ENCODE measurements at regions not wholly inside any gene's neighbourhood (a gene's known extent, or its start where the extent isn't known, plus 50 kb on each side); places are given as distances from the start of the nearest gene placed in this dataset.

GRCh38 chr12:85695097-85695715 is 141.0 kb downstream of the RASSF9 start:
- ChIA-PET CTCF (no interaction called here), POLR2A (no interaction called here)
- Histone ChIP-seq H3K4me3 (ENCODE audit: low read depth, low read length) (no peak overlapping the region), H3K27me3 (ENCODE audit: control insufficient read depth, insufficient read depth, low read length) (no peaks in the 10 kb centered on the region), H3K9me3 (ENCODE audit: control insufficient read depth, insufficient read depth, low read length) (no peaks in the 10 kb centered on the region), H3K27ac (ENCODE audit: low read depth, low read length) (no peak overlapping the region)
- no peak for TF ChIP-seq CTCF (IDR thresholded peaks at IDR 0.05; ENCODE audit: low read depth, low read length)
- no peak for DNase-seq (ENCODE audit: low read depth, low spot score)

- POLR2A ChIA-PET: no interaction called here
- CTCF ChIA-PET: no interaction called here
- DNase-seq (ENCODE audit: low read depth, low spot score): no peak
- no peak overlapping the region for H3K27ac ChIP-seq (ENCODE audit: low read depth, low read length)
- no peak for TF ChIP-seq CTCF (IDR thresholded peaks at IDR 0.05; ENCODE audit: low read depth, low read length)
- H3K4me3 ChIP-seq (ENCODE audit: low read depth, low read length): no peak overlapping the region
- H3K9me3 ChIP-seq (ENCODE audit: control insufficient read depth, insufficient read depth, low read length): no peaks in the 10 kb centered on the region
- H3K27me3 ChIP-seq (ENCODE audit: control insufficient read depth, insufficient read depth, low read length): no peaks in the 10 kb centered on the region
Measured at GRCh38 chr12:85697003-85697402, 139.2 kb downstream of the RASSF9 start.

- H3K27me3 ChIP-seq (ENCODE audit: control insufficient read depth, insufficient read depth, low read length): no peaks in the 10 kb centered on the region
- CTCF ChIA-PET: no interaction called here
- H3K9me3 ChIP-seq (ENCODE audit: control insufficient read depth, insufficient read depth, low read length): no peaks in the 10 kb centered on the region
- DNase-seq (ENCODE audit: low read depth, low spot score): no peak
- POLR2A ChIA-PET: no interaction called here
- no peak overlapping the region for H3K4me3 ChIP-seq (ENCODE audit: low read depth, low read length)
- no peak overlapping the region for H3K27ac ChIP-seq (ENCODE audit: low read depth, low read length)
- TF ChIP-seq CTCF (IDR thresholded peaks at IDR 0.05; ENCODE audit: low read depth, low read length): no peak
Measured at GRCh38 chr12:85698937-85699336, 137.3 kb downstream of the RASSF9 start.

GRCh38 chr12:85708775-85709174 is 127.4 kb downstream of the RASSF9 start:
- Histone ChIP-seq H3K4me3 (ENCODE audit: low read depth, low read length) (no peak overlapping the region), H3K27me3 (ENCODE audit: control insufficient read depth, insufficient read depth, low read length) (no peaks in the 10 kb centered on the region), H3K9me3 (ENCODE audit: control insufficient read depth, insufficient read depth, low read length) (no peaks in the 10 kb centered on the region), H3K27ac (ENCODE audit: low read depth, low read length) (no peak overlapping the region)
- TF ChIP-seq CTCF (IDR thresholded peaks at IDR 0.05; ENCODE audit: low read depth, low read length): no peak
- DNase-seq (ENCODE audit: low read depth, low spot score): no peak
- ChIA-PET CTCF (no interaction called here), POLR2A (no interaction called here)

- Histone ChIP-seq H3K4me3 (ENCODE audit: low read depth, low read length) (no peak overlapping the region), H3K27ac (ENCODE audit: low read depth, low read length) (no peak overlapping the region), H3K9me3 (ENCODE audit: control insufficient read depth, insufficient read depth, low read length) (no peaks in the 10 kb centered on the region), H3K27me3 (ENCODE audit: control insufficient read depth, insufficient read depth, low read length) (no peaks in the 10 kb centered on the region)
- no peak for TF ChIP-seq CTCF (IDR thresholded peaks at IDR 0.05; ENCODE audit: low read depth, low read length)
- DNase-seq (ENCODE audit: low read depth, low spot score): no peak
- ChIA-PET POLR2A (no interaction called here), CTCF (interaction anchor here (1.5 kb wide), 1 partner anchor 136 kb away, joined by 3 read pairs; no protein-coding TSS in a partner anchor)
Measured at GRCh38 chr12:85711735-85712390, 124.3 kb downstream of the RASSF9 start.

All from AG04450 (cell line).